GM23338 (cell line): ENCODE measurements at regions not wholly inside any gene's neighbourhood (a gene's known extent, or its start where the extent isn't known, plus 50 kb on each side); places are given as distances from the start of the nearest gene placed in this dataset.

ENCODE experiments used
- ATAC-seq: fragments of 200-7000 bp; cut with Tn5 transposase; 3 replicates; pipeline ENCODE4 v1.9.1; 2020
- DNase-seq: peaks from one replicate; pipeline ENCODE4 v3.0.0-alpha.2; 2015; ENCODE audit warnings: low spot score
- H2AFZ ChIP-seq: fragments of 200-600 bp; sonication (generic); 2 replicates; pipeline ENCODE4 v1.8.0; 2016; ENCODE audit warnings: antibody characterized with exemption, mild to moderate bottlenecking, moderate library complexity
- H3F3A ChIP-seq: fragments of 200-600 bp; sonication (generic); replicated peaks from 2 replicates; pipeline ENCODE4 v1.8.0; 2017; ENCODE audit warnings: antibody characterized with exemption, mixed run types, low read depth
- H3K27ac ChIP-seq: fragments of 200-600 bp; sonication (generic); 2 replicates; pipeline ENCODE4 v1.6.1; 2016; ENCODE audit warnings: low read depth
- H3K27me3 ChIP-seq: fragments of 200-600 bp; sonication (generic); 2 replicates; pipeline ENCODE4 v1.8.0; 2016; ENCODE audit warnings: mild to moderate bottlenecking, mixed run types, moderate library complexity; ENCODE audit not compliant: insufficient read depth
- H3K36me3 ChIP-seq: fragments of 200-600 bp; sonication (generic); 2 replicates; pipeline ENCODE4 v1.8.0; 2016; ENCODE audit warnings: mild to moderate bottlenecking; ENCODE audit not compliant: insufficient read depth
- H3K4me1 ChIP-seq: fragments of 200-600 bp; sonication (generic); 2 replicates; pipeline ENCODE4 v1.8.0; 2016; ENCODE audit warnings: mild to moderate bottlenecking, moderate library complexity; ENCODE audit not compliant: insufficient read depth
- H3K4me2 ChIP-seq: fragments of 200-600 bp; sonication (generic); 2 replicates; pipeline ENCODE4 v1.7.1; 2017; ENCODE audit warnings: mixed run types
- H3K4me3 ChIP-seq: fragments of 200-600 bp; sonication (generic); 2 replicates; pipeline ENCODE4 v1.6.1; 2016; ENCODE audit warnings: mixed run types
- H3K79me2 ChIP-seq: fragments of 200-600 bp; sonication (generic); replicated peaks from 2 replicates; pipeline ENCODE4 v1.8.0; 2017; ENCODE audit warnings: mild to moderate bottlenecking; ENCODE audit not compliant: insufficient read depth
- H3K9me2 ChIP-seq: fragments of 200-600 bp; sonication (generic); 2 replicates; pipeline ENCODE4 v1.8.0; 2017; ENCODE audit not compliant: insufficient read depth
- H4K20me1 ChIP-seq: fragments of 200-600 bp; sonication (generic); replicated peaks from 2 replicates; pipeline ENCODE4 v1.8.0; 2017; ENCODE audit warnings: mild to moderate bottlenecking; ENCODE audit not compliant: insufficient read depth
- H3K27ac Mint-ChIP-seq: 2 replicates; pipeline ENCODE4 v1.8.0; 2020; ENCODE audit warnings: inconsistent platforms, mild to moderate bottlenecking, moderate library complexity, mixed read lengths
- H3K27me3 Mint-ChIP-seq: 3 replicates; pipeline ENCODE4 v1.8.0; 2022; ENCODE audit warnings: low read depth, mild to moderate bottlenecking, moderate library complexity, mixed read lengths, inconsistent platforms; ENCODE audit not compliant: insufficient read depth, poor library complexity
- H3K36me3 Mint-ChIP-seq: 3 replicates; pipeline ENCODE4 v1.8.0; 2021; ENCODE audit warnings: low read depth, mild to moderate bottlenecking, inconsistent platforms, moderate library complexity, mixed read lengths
- H3K4me1 Mint-ChIP-seq: 3 replicates; pipeline ENCODE4 v1.8.0; 2020; ENCODE audit warnings: mild to moderate bottlenecking, inconsistent platforms, mixed read lengths
- H3K4me3 Mint-ChIP-seq: 3 replicates; pipeline ENCODE4 v1.8.0; 2021; ENCODE audit warnings: moderate library complexity, mild to moderate bottlenecking, inconsistent platforms, mixed read lengths
- H3K9me3 Mint-ChIP-seq: 3 replicates; pipeline ENCODE4 v1.8.0; 2020; ENCODE audit warnings: moderate library complexity, mild to moderate bottlenecking, inconsistent platforms, mixed read lengths
- CREB1 ChIP-seq: fragments of 250-450 bp; sonication (Bioruptor Pico); IDR thresholded peaks from 2 replicates; pipeline ENCODE4 v1.5.0; 2020; ENCODE audit warnings: low read depth, mild to moderate bottlenecking, moderate library complexity
- EZH2phosphoT487 ChIP-seq: fragments of 200-600 bp; sonication (generic); IDR thresholded peaks from one replicate; pipeline ENCODE4 v1.8.1; 2018; ENCODE audit warnings: antibody characterized with exemption; ENCODE audit not compliant: unreplicated experiment
- NANOG ChIP-seq: IDR thresholded peaks from 2 replicates; pipeline ENCODE4 v1.6.1; 2016; ENCODE audit warnings: antibody characterized with exemption, borderline replicate concordance
- ZNF114 ChIP-seq: fragments of 250-450 bp; sonication (Bioruptor Pico); IDR thresholded peaks from 2 replicates; pipeline ENCODE4 v1.5.0; 2020; ENCODE audit warnings: mild to moderate bottlenecking, moderate library complexity
- ZNF331 ChIP-seq: fragments of 250-450 bp; sonication (Bioruptor Pico); IDR thresholded peaks from 2 replicates; pipeline ENCODE4 v1.5.0; 2020; ENCODE audit warnings: low read depth, mild to moderate bottlenecking, moderate library complexity
- TF ChIP-seq, protein P1 (sequence below): fragments of 250-450 bp; sonication (Bioruptor Pico); IDR thresholded peaks from 2 replicates; pipeline ENCODE4 v1.5.0; 2020; ENCODE audit warnings: mild to moderate bottlenecking, moderate library complexity
- TF ChIP-seq, protein P2 (sequence below): IDR thresholded peaks from one replicate; pipeline ENCODE4 v1.6.1; 2018; ENCODE audit warnings: antibody characterized with exemption; ENCODE audit not compliant: unreplicated experiment

- TF ChIP-seq, protein P1, sequence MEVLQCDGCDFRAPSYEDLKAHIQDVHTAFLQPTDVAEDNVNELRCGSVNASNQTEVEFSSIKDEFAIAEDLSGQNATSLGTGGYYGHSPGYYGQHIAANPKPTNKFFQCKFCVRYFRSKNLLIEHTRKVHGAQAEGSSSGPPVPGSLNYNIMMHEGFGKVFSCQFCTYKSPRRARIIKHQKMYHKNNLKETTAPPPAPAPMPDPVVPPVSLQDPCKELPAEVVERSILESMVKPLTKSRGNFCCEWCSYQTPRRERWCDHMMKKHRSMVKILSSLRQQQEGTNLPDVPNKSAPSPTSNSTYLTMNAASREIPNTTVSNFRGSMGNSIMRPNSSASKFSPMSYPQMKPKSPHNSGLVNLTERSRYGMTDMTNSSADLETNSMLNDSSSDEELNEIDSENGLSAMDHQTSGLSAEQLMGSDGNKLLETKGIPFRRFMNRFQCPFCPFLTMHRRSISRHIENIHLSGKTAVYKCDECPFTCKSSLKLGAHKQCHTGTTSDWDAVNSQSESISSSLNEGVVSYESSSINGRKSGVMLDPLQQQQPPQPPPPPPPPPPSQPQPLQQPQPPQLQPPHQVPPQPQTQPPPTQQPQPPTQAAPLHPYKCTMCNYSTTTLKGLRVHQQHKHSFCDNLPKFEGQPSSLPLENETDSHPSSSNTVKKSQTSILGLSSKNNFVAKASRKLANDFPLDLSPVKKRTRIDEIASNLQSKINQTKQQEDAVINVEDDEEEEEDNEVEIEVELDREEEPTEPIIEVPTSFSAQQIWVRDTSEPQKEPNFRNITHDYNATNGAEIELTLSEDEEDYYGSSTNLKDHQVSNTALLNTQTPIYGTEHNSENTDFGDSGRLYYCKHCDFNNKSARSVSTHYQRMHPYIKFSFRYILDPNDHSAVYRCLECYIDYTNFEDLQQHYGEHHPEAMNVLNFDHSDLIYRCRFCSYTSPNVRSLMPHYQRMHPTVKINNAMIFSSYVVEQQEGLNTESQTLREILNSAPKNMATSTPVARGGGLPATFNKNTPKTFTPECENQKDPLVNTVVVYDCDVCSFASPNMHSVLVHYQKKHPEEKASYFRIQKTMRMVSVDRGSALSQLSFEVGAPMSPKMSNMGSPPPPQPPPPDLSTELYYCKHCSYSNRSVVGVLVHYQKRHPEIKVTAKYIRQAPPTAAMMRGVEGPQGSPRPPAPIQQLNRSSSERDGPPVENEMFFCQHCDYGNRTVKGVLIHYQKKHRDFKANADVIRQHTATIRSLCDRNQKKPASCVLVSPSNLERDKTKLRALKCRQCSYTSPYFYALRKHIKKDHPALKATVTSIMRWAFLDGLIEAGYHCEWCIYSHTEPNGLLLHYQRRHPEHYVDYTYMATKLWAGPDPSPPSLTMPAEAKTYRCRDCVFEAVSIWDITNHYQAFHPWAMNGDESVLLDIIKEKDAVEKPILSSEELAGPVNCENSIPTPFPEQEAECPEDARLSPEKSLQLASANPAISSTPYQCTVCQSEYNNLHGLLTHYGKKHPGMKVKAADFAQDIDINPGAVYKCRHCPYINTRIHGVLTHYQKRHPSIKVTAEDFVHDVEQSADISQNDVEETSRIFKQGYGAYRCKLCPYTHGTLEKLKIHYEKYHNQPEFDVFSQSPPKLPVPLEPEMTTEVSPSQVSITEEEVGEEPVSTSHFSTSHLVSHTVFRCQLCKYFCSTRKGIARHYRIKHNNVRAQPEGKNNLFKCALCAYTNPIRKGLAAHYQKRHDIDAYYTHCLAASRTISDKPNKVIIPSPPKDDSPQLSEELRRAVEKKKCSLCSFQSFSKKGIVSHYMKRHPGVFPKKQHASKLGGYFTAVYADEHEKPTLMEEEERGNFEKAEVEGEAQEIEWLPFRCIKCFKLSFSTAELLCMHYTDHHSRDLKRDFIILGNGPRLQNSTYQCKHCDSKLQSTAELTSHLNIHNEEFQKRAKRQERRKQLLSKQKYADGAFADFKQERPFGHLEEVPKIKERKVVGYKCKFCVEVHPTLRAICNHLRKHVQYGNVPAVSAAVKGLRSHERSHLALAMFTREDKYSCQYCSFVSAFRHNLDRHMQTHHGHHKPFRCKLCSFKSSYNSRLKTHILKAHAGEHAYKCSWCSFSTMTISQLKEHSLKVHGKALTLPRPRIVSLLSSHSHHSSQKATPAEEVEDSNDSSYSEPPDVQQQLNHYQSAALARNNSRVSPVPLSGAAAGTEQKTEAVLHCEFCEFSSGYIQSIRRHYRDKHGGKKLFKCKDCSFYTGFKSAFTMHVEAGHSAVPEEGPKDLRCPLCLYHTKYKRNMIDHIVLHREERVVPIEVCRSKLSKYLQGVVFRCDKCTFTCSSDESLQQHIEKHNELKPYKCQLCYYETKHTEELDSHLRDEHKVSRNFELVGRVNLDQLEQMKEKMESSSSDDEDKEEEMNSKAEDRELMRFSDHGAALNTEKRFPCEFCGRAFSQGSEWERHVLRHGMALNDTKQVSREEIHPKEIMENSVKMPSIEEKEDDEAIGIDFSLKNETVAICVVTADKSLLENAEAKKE: no peak
These were observed 86.4 kb upstream of the TMEM45B start (continued) for GRCh38 chr11:129729216-129729615.

DNA sequence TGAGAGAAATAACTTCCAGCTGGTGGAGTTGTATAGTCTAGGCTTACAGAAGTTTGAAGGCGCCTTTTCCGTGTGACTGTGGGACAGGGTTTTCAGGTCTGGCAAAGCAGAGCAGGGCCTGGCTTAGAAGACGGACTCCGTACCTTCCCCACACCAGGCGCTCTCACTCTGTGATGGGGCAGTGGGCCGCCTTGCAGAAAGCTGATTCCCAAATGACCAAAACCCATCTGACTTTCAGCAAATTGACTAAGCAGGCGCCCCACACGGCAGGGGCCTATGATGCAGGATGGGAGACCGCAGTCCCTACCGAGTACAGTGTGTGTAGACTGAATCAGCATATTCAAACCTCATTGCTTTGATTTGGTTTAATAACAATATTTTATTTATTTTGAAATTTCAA is 85.8 kb upstream of the TMEM45B start:
- no peak overlapping the region for H3K4me3 Mint-ChIP-seq
- Histone ChIP-seq H3K36me3 (no peaks in the 10 kb centered on the region), H3K27ac (no peak overlapping the region), H3K27me3 (no peaks in the 10 kb centered on the region), H3K79me2 (no peaks in the 10 kb centered on the region), H2AFZ (no peak overlapping the region), H3K4me1 (no peaks in the 10 kb centered on the region), H3K4me3 (no peak overlapping the region), H3F3A (no peaks in the 10 kb centered on the region), H3K9me2 (no peaks in the 10 kb centered on the region), H4K20me1 (no peaks in the 10 kb centered on the region), H3K4me2 (no peak overlapping the region)
- no peaks in the 10 kb centered on the region for H3K9me3 Mint-ChIP-seq
- TF ChIP-seq CREB1 (CRISPR knock-in tag) (no peak), EZH2phosphoT487 (no peak), ZNF331 (CRISPR knock-in tag) (no peak), ZNF114 (CRISPR knock-in tag) (no peak), NANOG (no peak)
- TF ChIP-seq, protein P2, sequence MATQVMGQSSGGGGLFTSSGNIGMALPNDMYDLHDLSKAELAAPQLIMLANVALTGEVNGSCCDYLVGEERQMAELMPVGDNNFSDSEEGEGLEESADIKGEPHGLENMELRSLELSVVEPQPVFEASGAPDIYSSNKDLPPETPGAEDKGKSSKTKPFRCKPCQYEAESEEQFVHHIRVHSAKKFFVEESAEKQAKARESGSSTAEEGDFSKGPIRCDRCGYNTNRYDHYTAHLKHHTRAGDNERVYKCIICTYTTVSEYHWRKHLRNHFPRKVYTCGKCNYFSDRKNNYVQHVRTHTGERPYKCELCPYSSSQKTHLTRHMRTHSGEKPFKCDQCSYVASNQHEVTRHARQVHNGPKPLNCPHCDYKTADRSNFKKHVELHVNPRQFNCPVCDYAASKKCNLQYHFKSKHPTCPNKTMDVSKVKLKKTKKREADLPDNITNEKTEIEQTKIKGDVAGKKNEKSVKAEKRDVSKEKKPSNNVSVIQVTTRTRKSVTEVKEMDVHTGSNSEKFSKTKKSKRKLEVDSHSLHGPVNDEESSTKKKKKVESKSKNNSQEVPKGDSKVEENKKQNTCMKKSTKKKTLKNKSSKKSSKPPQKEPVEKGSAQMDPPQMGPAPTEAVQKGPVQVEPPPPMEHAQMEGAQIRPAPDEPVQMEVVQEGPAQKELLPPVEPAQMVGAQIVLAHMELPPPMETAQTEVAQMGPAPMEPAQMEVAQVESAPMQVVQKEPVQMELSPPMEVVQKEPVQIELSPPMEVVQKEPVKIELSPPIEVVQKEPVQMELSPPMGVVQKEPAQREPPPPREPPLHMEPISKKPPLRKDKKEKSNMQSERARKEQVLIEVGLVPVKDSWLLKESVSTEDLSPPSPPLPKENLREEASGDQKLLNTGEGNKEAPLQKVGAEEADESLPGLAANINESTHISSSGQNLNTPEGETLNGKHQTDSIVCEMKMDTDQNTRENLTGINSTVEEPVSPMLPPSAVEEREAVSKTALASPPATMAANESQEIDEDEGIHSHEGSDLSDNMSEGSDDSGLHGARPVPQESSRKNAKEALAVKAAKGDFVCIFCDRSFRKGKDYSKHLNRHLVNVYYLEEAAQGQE: no peak
- TF ChIP-seq, protein P1: no peak
- peaks cover 3% of the 10 kb centered on the region for H3K27me3 Mint-ChIP-seq
- no peaks in the 10 kb centered on the region for H3K4me1 Mint-ChIP-seq
- DNase-seq (no peak), ATAC-seq (no peak)
- no peak overlapping the region for H3K27ac Mint-ChIP-seq
- no peaks in the 10 kb centered on the region for H3K36me3 Mint-ChIP-seq
